HG03565 (cell line): ENCODE measurements at regions not wholly inside any gene's neighbourhood (a gene's known extent, or its start where the extent isn't known, plus 50 kb on each side); places are given as distances from the start of the nearest gene placed in this dataset.

Experiments
- ATAC-seq: cut with Tn5 transposase; IDR thresholded peaks from one replicate; pipeline ENCODE4 v1.9.1; 2021; ENCODE audit warnings: mild to moderate bottlenecking, moderate library complexity; ENCODE audit not compliant: unreplicated experiment

GRCh38 chr2:898319-898718, 52.3 kb upstream of the SNTG2 start:
- peak; percentile 61 for ATAC-seq

DNA sequence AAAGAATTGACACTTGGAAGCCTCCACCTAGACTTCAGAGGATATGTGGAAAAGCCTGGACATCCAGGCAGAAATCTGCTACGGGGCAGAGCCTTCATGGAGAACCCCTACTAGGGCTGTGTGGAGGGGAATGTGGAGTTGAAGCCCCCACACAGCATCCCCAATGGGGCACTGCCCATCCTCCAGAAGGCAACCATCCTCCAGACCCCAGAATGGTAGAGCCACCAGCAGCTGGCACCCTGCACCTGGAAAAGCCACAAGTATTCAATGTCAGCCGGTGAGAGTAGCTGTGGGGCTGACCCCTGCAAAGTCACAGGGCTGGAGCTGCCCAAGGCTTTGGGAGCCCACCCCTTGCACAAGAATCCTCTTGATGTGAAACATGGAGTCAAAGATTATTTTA, 53.6 kb upstream of the SNTG2 start:
- ATAC-seq: no peak

DNA sequence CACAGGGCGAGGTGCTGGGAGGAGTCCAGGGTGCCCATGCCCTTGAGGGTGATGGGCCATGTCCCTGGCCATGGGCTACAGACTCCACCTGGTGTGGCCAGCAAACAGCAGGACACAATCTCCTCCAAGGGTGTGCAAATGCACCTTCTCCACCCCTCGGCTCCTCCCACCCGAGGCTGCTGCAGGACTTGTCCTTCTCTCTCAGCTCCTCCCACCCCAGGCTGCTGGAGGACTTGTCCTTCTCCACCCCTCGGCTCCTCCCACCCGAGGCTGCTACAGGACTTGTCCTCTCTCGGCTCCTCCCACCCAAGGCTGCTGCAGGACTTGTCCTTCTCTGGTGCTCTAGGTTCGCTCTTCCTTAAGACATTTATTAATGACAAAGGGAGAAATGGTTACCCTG, 57.3 kb upstream of the SNTG2 start:
- no peak for ATAC-seq

DNA sequence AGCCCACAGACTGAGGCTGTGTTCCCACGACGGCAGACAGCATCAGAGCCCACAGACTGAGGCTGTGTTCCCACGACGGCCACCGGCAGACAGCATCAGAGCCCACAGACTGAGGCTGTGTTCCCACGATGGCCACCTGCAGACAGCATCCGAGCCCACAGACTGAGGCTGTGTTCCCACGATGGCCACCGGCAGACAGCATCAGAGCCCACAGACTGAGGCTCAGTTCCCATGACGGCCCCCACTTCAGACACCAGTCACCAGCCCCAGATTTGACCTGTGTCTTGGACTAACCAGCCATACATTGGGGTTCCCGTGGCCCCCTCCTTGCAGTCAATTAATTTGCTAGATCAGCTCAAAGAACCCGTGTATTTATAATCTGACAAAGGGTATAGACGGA, 57.8 kb upstream of the SNTG2 start:
- no peak for ATAC-seq

DNA sequence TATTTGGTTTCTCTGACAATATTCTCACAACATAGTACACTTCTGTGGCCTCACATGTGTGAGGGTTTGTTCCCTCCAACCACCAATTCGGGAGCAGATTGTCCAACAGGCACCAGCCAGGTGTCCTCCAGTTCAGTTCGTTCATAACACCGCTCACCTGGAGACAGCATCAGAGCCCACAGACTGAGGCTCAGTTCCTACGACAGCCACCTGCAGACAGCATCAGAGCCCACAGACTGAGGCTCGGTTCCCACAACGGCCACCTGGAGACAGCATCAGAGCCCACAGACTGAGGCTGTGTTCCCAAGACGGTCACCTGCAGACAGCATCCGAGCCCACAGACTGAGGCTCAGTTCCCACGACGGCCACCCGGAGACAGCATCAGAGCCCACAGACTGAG, 58.2 kb upstream of the SNTG2 start:
- no peak for ATAC-seq

GRCh38 chr2:891734-892133, 58.9 kb upstream of the SNTG2 start:
- ATAC-seq: no peak

- ATAC-seq: no peak
Observed at GRCh38 chr2:890791-891190, 59.9 kb upstream of the SNTG2 start.

- no peak for ATAC-seq
Observed at GRCh38 chr2:890214-890613, 60.4 kb upstream of the SNTG2 start.

DNA sequence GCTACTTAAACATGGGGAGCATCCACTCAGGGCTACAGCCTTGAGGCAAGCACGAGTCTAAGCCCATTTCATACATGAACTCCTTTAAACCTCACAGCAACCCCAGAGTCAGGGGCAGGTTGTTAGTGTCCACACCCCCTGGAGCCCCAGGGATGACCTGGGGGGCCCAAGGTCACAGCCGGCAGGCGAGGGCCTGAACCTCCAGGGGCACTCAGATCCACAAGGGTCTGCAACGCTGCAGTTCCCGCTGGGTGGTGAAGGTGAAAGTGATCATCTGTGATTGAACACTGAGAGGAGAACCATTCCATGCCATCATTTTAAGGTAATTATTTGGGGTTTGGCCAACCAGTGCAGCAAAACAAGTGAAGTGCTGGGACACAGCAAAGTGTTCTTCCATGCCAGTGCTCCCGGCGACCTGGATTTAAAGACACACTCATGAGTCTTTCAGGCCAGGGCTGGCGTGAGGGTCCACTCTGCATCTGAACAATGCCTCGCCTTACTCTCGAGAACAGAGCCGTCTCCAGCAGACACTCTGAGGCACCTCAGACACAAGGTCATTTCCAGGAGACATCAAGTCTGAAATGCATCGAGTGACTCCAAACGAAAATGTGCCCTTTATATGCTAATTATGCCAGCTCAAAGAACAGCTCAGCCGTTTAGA, 61.6 kb upstream of the SNTG2 start:
- ATAC-seq: no peak

GRCh38 chr2:888211-888801, 62.3 kb upstream of the SNTG2 start:
- ATAC-seq: no peak

GRCh38 chr2:887639-888038, 63.0 kb upstream of the SNTG2 start:
- no peak for ATAC-seq

- ATAC-seq: no peak
Observed at GRCh38 chr2:886072-887022, 64.3 kb upstream of the SNTG2 start.

DNA sequence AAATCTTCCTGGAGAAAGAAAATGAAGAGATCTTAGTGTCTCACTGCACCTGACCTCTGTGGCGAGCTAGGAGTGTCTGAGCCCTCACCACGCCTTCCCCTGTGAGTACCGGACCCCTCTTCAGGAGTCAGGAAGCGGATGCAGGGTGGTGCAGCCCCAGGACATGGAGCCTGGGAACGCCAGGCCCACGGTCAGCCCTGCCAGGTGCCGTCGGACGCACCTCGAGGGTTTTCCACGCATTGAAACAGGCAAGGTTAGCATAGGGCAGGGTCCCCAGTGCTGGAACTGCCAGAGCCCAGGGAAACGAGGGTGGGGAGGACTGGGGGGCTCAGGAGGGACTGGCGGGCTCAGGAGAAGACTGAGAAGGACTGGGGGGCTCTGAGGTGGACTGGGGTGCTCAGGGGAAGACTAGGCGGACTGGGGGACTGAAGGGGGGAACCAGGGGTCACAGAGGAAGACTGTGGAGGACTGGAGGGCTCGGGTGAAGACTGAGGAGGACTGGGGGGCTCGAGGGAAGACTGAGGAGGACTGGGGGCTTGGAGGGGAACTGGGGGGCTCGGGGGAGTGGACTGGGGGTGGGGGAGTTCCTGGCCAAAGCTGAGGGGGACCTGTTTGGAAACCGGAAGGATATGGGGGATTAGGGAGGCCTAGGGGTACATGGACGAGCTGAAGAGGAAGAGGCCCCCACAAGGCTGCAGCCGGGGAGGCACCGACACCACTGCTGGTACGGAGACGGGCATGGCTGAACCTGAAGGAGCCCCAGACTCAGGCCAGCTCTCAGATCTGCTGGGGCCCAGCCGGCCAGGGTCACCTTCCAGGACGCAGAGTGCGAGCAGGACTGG, 65.2 kb upstream of the SNTG2 start:
- ATAC-seq: no peak

DNA sequence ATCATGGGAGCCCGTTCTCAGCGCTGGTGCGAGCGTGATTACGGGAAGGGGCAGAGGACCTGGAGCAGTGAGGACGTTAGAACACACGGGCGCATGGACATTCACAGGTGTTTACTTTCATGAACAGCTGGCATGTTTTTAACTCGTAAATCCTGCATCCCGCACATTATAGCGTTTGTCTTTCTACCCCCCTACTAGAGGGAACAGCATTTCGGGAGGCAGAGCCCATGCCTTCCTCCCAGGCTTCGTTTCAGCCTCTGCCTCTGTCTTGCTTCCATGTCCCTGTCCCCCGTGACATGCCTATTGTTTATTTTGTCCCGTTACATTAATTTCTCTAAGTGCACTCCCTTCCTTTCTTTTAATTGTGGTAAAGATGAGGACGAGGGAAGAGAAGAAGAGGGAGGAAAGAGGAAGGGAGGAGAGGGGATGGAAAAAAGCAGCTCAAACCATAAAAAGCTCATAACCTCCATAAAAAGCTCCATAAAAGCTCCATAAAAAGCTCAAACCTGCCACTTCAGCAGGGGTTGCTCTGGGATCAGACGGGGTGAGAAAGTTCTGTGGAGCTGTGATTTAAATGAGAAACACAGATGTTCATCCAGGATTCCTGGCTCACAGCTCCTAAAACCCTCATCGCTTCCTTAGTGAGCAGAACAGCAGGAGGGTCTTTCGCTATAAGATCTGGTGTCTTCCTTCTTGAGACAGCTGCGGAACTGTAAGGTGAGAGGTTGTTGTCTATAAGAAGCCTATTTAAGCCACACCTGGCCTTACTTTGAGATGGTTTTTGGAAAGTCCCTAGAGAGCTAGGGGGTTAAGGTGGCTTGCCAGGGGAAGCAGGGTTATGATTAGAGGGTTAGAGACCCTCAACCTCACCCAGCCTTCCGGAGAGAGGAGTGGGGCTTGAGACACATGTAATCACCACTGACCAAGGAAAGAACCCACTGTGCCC, 66.6 kb upstream of the SNTG2 start:
- no peak for ATAC-seq

- no peak for ATAC-seq
Observed at GRCh38 chr2:883260-883802, 67.3 kb upstream of the SNTG2 start.

DNA sequence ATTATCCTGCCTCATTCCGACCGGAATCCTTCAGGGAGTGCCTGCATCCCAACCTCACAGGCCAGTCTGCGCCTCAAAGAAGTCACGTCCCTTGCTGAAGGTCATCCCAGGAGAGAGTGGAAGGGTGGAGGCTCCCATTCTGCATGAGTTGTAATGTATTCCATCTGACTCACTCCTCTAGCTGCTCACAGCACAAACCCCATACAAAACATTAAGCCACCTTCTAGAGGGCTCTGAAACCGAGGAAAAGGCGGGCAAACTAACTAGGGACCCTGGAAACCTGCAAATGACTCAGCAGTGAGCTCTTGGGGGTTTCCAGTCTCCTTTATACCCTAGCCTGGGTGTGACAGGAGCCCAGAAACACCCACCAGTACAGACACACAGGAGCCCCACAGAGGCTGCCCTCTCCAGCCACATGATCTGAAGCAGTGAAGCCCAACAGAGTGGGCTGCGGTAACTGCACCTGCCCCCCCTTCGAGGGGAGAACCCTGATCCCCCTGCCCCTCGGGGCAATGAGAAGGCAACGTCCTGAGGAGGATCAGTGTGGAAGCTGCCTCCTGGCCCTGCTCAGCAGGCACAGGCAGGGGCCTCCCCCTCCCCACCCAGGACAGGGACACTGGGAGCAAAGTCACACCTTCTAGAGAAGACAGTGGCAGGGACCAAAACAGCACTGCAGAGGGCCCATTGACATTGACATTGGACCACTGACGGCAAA, 69.3 kb upstream of the SNTG2 start:
- ATAC-seq: peak; percentile 70

DNA sequence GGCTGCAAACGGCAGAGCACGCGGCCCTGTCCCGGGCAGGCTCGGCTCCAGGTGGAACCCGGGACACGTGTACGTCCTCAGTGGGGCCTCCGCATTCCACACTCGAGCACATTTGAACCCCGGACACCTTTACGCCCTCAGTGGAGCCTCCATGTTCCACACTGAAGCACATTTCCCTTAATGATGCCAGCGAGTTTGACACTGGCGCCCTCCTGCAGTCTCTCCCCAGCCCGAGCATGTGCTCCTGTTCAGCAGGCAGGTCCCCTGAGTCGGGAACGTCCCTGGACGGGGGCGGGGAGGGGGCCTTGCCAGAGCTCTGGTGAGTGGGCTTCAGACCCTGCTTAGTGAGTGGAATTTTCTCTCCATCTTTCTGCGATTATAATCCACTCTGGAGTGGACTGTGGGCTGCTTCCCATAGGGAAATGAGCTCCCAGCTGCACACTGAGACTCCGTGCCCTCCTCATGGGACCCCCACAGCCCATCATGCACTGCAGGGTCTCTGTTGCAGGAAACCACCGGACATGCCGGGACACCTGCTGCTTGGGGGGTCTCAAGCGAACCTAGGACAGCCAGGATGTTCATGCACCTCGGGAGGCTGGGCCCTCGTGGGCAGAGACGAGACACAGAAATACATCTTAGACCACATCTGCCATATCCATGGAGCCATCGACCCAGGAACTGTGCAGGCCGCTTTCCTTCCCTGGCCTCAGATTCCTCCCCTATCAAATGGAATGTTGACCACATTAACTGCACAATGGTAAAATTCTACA, 70.3 kb upstream of the SNTG2 start:
- ATAC-seq: no peak

DNA sequence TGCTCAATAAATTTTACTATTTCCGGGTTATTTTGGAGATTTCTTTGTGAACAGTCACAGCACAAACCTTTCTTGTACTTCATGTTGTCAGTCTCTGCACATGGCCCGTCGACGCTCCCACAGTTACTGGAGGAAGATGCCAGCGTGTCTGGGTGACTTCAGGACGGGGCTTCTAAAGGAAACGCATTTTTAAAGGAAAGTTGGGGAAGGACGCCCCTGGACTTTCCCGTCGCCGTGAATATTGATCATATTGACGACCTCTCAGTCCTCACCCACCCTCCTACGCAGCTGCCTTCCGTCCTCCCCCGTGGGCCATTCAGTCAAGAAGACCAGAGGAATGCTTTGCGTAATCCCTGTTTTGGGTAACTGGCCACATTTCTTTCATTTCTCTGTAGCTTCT, 71.1 kb upstream of the SNTG2 start:
- no peak for ATAC-seq
